ENCODE measurements at regions not wholly inside any gene's neighbourhood (a gene's known extent, or its start where the extent isn't known, plus 50 kb on each side); places are given as distances from the start of the nearest gene placed in this dataset.

GRCh38 chr13:85492283-85492682, 306.9 kb downstream of the SLITRK6 start:
- Histone ChIP-seq H3K79me2 (ENCODE audit: control insufficient read depth, insufficient read depth, low read length) (no peaks in the 10 kb centered on the region), H4K20me1 (ENCODE audit: control insufficient read depth, insufficient read depth, low read length, poor library complexity, severe bottlenecking) (no peaks in the 10 kb centered on the region), H3K4me1 (ENCODE audit: control insufficient read depth in 2 of 2, insufficient read depth in 2 of 2, low read length in 2 of 2) (no peaks in the 10 kb centered on the region), H3K27me3 (replicated peaks in 1 of 4; ENCODE audit: control extremely low read depth in 1 of 4, control insufficient read depth in 3 of 4, insufficient read depth in 4 of 4, low read length in 3 of 4) (no peaks in the 10 kb centered on the region), H3K36me3 (replicated peaks in 1 of 2; ENCODE audit: control extremely low read depth in 1 of 2, control insufficient read depth in 1 of 2, extremely low read depth in 1 of 2, insufficient read depth in 2 of 2, low read length in 1 of 2) (no peaks in the 10 kb centered on the region), H3K27ac (ENCODE audit: low read length in 2 of 2) (no peak overlapping the region), H3K4me2 (replicated peaks; ENCODE audit: low read depth, low read length, poor library complexity, severe bottlenecking) (no peak overlapping the region), H3K9ac (ENCODE audit: low read length) (no peak overlapping the region), H2AFZ (ENCODE audit: insufficient read depth, low read depth, low read length, poor library complexity, severe bottlenecking) (no peak overlapping the region), H3K4me3 (ENCODE audit: control extremely low read depth in 1 of 5, extremely low read depth in 1 of 5, insufficient read depth in 1 of 5, low read depth in 2 of 5, low read length in 4 of 5) (no peak overlapping the region), H3K9me3 (ENCODE audit: control extremely low read depth in 1 of 3, control insufficient read depth in 2 of 3, insufficient read depth in 1 of 3, low read length in 2 of 3) (peaks cover 0 to 1% (median 0%) of the 10 kb centered on the region in 3 donors)
- H3K4me1 Mint-ChIP-seq = no peaks in the 10 kb centered on the region
- WGBS (ENCODE audit: insufficient coverage) = 92% methylated on average over 2 of the region's 4 CpGs
- H3K9me3 Mint-ChIP-seq (ENCODE audit: insufficient read depth) = peaks cover 9% of the 10 kb centered on the region
- no peak overlapping the region for H3K27ac Mint-ChIP-seq
- H3K27me3 Mint-ChIP-seq = no peaks in the 10 kb centered on the region
- POLR2A ChIA-PET = no interaction called here
- DNase-seq (no peak), ATAC-seq (ENCODE audit: low read depth) (no peak)
- CTCF ChIA-PET = no interaction called here
- no peak for TF ChIP-seq EZH2 (IDR thresholded peaks at IDR 0.05; ENCODE audit: borderline replicate concordance, insufficient read depth, low read depth, low read length, poor library complexity, severe bottlenecking)
- intact Hi-C loops (cut with micrococcal nuclease) = no loop called here
- H3K4me3 Mint-ChIP-seq = no peak overlapping the region

- no peaks in the 10 kb centered on the region for H3K4me1 Mint-ChIP-seq
- CTCF ChIA-PET = no interaction called here
These were observed 312.6 kb downstream of the SLITRK6 start for GRCh38 chr13:85486663-85487062.

More at GRCh38 chr13:85486663-85487062, 312.6 kb downstream of the SLITRK6 start:
- intact Hi-C loops (cut with micrococcal nuclease) = no loop called here
- peaks cover 0 to 8% (median 0%) of the 10 kb centered on the region in 3 donors for H3K9me3 ChIP-seq (ENCODE audit: control extremely low read depth in 1 of 3, control insufficient read depth in 2 of 3, insufficient read depth in 1 of 3, low read length in 2 of 3)
- H3K27ac ChIP-seq (ENCODE audit: low read length in 2 of 2) = no peak overlapping the region
- H3K4me2 ChIP-seq (replicated peaks; ENCODE audit: low read depth, low read length, poor library complexity, severe bottlenecking) = no peak overlapping the region
- no peak overlapping the region for H3K27ac Mint-ChIP-seq
- H3K27me3 ChIP-seq (replicated peaks in 1 of 4; ENCODE audit: control extremely low read depth in 1 of 4, control insufficient read depth in 3 of 4, insufficient read depth in 4 of 4, low read length in 3 of 4) = no peaks in the 10 kb centered on the region
- H3K27me3 Mint-ChIP-seq = no peaks in the 10 kb centered on the region
- H4K20me1 ChIP-seq (ENCODE audit: control insufficient read depth, insufficient read depth, low read length, poor library complexity, severe bottlenecking) = no peaks in the 10 kb centered on the region
- no peaks in the 10 kb centered on the region for H3K79me2 ChIP-seq (ENCODE audit: control insufficient read depth, insufficient read depth, low read length)
- no peak for ATAC-seq (ENCODE audit: low read depth)
- H3K4me1 ChIP-seq (ENCODE audit: control insufficient read depth in 2 of 2, insufficient read depth in 2 of 2, low read length in 2 of 2) = no peaks in the 10 kb centered on the region
- no peak overlapping the region for H3K9ac ChIP-seq (ENCODE audit: low read length)
- DNase-seq = no peak
- H3K9me3 Mint-ChIP-seq (ENCODE audit: insufficient read depth) = peaks cover 5% of the 10 kb centered on the region
- no peaks in the 10 kb centered on the region for H3K36me3 ChIP-seq (replicated peaks in 1 of 2; ENCODE audit: control extremely low read depth in 1 of 2, control insufficient read depth in 1 of 2, extremely low read depth in 1 of 2, insufficient read depth in 2 of 2, low read length in 1 of 2)
- H3K4me3 Mint-ChIP-seq = no peak overlapping the region
- H2AFZ ChIP-seq (ENCODE audit: insufficient read depth, low read depth, low read length, poor library complexity, severe bottlenecking) = no peak overlapping the region
- TF ChIP-seq EZH2 (IDR thresholded peaks at IDR 0.05; ENCODE audit: borderline replicate concordance, insufficient read depth, low read depth, low read length, poor library complexity, severe bottlenecking) (no peak), CTCF (IDR thresholded peaks at IDR 0.05) (no peak)
- POLR2A ChIA-PET = no interaction called here
- no peak overlapping the region for H3K4me3 ChIP-seq (ENCODE audit: control extremely low read depth in 1 of 5, extremely low read depth in 1 of 5, insufficient read depth in 1 of 5, low read depth in 2 of 5, low read length in 4 of 5)

Data from B cell (primary cell).